T-helper 2 cell treated with Interferon-gamma antibody and Interleukin-4, amounts not matched to agents 100 ng/mL and 5 ng/mL, for 36 hours (primary cell): ENCODE measurements at regions not wholly inside any gene's neighbourhood (a gene's known extent, or its start where the extent isn't known, plus 50 kb on each side); places are given as distances from the start of the nearest gene placed in this dataset.

Experiments
- intact Hi-C: fragments of 100-400 bp; cut with micrococcal nuclease; formaldehyde crosslinking; loops from one replicate; pipeline ENCODE4 v1.15.1; 2023

DNA sequence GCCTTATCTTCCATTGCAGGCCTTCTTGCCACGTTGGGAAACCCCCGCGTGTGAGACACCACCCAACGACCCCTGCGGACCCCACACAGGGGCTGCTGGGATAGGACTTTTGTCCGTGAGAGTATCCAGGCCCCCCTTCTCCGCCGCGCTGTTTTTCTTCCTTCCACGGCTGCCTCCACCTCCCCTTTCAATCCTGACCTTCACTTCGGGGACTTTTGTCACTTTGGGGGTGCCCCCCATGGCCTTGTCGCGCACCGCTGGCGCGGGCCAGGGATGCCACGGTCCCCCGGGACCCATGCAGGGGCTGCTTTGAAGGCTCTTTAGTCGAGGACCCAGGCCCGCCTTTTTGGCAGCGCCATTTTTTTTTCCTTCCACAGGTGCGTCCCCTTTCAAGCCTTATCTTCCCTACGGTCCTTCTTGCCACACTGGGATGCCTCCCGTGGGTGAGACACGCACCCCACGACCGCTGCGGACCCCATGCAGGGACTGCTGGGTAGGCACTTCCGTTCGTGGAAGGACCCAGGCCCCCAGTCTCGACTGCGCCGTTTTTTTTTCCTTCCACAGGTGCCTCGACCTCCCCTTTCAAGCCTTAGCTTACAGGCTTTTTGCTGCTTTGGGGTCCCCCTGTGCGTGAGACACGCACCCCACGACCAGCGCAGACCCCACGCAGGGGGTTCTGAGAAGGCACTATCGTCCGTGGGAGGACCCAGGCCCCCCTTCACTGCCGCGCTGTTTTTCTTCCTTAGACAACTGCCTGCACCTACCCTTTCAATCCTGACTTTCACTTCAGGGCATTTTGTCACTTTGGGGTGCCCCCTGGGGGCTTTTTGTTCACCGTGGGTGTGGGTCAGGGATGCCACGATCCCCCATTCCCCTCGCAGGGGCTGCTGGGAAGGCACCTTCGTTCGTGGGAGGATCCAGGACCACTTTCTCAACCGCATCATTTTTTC is 267.4 kb downstream of the ALG10 start:
- intact Hi-C loops = no loop called here

DNA sequence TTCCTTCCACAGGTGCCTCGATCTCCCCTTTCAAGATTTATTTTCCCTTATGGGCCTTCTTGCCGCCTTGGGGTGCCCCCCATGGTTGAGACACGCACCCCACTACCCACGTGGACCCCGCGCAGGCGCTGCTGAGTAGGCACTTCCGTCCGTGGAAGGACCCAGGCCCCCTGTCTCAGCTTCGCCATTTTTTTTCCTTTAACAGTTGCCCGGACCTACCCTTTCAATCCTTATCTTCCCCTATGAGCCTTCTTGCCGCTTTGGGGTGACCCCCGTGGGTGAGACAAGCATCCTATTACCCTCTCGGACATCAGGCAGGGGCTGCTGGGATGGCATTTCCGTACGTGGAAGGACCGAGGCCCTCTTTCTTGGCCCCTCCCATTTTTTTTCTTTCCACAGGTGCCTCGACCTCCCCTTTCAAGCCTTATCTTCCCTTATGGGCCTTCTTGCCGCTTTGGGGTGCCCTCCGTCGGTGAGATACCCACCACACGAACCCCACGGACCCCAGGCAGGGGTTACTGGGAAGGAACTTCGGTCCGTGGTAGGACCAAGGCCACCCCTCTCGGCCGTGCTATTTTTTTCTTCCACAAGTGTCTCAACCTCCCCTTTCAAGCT is 268.2 kb downstream of the ALG10 start:
- intact Hi-C loops = no loop called here

DNA sequence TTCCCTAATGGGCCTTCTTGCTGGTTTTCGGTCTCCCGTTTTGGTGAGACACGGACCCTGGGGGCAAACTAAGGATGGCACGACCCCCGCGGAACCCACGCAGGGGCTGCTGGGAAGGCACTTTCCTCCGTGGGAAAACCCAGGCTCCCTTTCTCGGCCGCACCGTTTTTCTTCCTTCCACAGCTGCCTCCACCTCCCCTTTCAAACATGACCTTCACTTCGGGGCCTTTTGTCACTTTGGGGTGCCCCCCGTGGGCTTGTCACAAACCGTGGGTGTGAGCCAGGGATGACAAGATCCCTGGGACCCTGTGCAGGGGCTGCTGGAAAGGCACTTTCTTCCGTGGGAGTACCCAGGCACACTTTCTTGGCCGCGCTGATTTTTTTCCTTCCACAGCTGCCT is 268.7 kb downstream of the ALG10 start:
- intact Hi-C loops = no loop called here

DNA sequence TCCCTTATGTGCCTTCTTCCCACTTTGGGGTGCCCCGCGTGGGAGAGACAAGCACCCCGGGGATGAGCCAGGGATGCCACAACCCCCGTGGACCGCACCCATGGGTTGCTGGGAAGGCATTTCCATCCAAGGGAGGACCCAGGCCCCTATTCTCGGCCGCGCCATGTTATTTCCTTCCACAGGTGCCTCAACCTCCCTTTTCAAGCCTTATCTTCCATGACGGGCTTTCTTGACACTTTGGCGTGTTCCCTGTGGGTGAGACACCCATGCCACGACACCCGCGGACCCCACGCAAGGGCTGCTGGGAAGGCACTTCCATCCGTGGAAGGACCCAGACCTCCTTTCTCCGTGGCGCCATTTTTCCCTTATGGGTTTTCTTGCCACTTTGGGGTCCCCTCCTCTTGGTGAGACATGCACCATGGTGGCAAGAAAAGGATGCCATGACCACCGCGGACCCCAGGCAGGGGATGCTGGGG is 269.2 kb downstream of the ALG10 start:
- intact Hi-C loops = no loop called here

DNA sequence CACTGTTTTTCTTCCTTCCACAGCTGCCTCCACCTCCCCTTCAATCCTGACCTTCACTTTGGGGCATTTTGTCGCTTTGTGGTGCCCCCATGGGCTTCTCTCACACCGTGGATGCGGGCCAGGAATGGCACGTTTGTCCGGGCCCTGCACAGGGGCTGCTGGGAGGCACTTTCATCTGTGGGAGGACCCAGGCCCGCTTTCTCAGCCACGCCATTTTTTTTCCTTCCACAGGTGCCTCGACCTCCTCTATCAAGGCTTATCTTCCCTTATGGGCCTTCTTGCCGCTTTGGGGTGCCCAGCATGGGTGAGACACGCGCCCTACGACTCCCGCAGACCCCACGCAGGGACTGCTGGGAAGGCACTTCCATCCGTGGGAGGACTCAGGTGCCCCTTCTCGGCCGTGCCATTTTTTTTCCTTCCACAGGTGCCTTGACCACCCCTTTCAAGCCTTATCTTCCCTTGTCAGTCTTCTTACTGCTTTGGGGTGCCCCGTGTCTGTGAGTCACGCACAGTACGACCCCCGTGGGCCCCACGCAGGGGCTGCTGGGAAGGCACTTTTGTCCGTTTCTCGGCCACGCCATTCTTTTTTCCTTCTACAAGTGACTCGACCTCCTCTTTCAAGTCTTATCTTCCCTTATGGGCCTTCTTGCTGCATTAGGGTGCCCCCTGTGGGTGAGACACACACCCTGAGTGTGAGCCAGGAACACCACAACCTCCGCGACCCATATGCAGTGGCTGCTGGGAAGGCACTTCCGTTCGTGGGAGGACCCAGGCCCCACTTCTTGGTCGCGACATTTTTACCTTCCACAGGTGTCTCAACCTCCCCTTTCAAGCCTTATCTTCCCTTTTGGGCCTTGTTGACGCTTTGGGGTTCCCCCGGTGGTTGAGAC is 270.7 kb downstream of the ALG10 start:
- intact Hi-C loops = no loop called here

DNA sequence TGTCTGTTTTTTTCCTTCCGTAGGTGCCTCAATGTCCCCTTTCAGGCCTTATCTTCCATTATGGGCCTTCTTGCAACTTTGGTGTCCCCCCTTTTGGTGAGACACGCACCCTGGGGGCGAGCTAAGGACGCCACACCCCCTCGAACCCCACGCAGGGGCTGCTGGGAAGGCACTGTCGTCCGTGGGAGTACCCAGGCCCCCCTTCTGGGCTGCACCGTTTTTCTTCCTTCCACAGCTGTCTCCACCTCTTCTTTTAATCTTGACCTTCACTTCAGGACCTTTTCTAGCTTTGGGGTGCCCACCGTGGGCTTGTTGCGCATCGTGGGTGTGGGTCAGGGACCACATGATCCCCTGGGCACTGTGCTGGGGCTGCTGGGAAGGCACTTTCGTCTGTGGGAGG is 271.8 kb downstream of the ALG10 start:
- intact Hi-C loops = no loop called here

DNA sequence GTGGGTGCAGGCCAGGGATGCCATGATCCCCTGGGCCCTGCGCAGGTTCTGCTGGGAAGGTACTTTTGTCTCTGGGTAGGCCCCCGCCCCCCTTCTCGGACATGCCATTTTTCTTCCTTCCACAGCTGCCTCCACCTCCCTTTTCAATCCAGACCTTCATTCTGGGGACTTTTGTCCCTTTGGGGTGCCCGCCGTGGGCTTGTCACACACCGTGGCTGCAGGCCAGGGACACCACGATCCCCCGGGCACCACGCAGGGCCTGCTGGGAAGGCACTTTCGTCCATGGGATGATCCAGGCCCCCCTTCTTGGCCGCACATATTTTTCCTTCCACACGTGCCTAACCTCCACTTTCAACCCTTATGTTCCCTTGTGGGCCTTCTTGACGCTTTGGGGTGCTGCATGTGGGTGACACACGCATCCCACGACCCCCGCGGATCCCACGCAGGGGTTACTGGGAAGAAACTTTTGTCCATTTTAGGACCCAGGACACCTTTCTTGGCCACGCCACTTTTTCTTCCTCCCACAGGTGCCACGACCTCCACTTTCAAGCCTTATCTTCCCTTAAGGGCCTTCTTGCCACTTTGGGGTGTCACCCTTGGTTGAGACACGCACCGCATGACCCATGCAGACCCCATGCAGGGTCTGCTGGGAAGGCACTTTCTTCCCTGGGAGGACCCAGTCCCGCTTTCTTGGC is 272.5 kb downstream of the ALG10 start:
- intact Hi-C loops = no loop called here

DNA sequence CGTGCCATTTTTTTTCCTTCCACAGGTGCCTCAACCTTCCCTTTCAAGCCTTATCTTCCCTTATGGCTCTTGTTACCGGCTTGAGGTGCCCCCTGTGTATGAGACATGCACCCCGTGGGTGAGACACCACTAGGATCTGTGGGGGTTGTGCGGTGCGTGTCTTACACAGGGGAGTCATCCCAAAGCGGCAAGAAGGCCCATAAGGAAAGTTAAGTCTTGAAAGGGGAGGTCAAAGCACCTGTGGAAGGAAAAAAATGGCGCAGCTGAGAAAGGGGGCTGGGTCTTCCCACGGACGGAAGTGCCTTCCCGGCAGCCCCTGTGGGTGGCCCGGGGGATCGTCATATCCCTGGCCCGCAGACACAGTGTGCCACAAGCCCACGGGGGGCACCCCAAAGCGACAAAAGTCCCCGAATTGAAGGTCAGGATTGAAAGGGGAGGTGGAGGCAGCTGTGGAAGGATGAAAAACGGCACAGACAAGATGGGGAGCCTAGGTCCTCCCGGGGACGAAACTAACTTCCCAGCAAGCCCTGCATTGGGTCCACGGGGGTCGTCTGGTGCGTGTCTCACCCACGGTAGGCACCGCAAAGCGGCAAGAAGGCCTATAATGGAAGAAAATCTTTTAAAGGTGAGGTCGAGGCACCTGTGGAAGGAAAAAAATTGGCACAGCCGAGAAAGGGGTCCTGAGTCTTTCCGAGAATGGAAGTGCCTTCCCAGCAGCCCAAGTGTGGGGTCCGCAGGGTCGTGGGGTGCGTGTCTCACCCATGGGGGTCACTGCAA is 273.3 kb downstream of the ALG10 start:
- intact Hi-C loops = no loop called here

DNA sequence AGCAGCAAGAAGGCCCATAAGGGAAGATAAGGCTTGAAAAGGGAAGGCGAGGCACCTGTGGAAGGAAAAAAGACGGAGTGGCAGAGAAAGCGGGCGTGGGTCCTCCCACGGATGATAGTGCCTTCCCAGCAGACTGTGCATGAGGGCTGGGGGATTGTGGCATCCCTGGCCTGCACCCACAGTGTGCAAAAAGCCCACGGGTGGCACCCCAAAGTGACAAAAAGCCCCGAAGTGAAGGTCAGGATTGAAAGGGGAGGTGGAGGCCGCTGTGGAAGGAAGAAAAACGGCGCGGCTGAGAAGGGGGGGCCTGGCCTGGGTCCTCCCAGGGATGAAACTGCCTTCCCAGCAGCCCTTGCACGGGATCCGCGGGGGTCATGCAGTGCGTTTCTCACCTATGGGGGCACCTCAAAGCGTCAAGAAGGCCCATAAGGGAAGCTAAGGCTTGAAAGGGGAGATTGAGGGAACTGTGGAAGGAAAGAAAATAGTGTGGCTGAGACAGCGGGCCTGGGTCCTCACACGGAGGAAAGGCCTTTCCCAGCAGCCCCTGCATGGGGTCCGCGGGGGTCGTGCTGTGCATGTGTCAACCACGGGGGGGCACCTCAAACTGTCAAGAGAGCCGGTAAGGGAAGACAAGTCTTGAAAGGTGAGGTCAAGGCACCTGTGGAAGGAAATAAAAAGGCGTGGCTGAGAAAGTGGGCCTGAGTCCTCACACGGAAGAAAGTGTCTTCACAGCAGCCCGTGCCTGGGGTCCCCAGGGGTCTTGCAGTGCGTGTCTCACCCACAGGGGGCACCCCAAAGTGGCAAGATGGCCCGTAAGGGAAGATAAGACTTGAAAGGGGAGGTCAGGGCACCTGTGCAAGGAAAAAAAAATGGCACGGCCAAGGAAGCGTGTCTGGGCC is 274.1 kb downstream of the ALG10 start:
- intact Hi-C loops = no loop called here

DNA sequence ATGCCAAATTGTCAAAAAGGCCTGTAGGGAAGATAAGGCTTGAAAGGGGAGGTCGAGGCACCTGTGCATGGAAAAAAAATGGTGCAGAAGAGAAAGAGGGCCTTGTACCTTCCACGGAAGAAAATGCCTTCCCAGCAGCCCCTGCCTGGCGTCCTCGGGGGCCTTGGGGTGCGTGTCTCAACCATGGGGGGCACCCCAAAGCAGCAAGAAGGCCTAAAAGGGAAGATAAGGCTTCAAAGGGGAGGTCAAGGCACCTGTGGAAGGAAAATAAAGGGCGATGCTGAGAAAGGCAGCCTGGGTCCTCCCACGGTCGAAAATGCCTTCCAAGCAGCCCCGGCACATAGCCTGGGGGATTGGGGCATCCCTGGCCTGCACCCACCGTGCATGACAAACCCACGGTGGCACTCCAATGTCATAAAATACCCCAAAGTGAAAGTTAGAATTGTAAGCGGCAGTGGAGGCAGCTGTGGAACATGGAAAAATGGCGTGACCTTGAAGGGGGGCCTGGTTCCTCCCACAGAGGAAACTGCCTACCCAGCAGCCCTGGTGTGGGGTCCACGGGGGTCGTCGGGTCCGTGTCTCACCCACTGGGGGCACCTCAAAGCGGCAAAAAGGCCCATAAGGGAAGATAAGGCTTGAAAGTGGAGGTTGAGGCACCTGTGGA is 275.0 kb downstream of the ALG10 start:
- intact Hi-C loops = no loop called here

DNA sequence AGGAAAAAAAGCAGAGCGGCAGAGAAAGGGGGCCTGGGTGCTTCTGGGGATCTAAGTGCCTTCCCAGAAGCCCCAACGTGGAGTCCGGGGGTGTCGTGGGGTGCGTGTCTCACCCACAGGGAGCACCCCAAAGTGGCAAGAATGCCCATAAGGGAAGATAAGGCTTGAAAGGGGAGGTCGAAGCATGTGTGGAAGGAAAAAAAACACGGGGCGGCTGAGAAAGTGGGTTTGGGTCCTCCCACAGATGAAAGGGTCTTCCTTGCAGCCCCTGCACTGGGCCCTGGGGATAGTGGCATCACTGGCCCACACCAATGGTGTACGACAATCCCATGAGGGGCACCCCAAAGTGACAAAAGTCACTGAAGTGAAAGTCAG is 275.5 kb downstream of the ALG10 start:
- intact Hi-C loops = no loop called here

DNA sequence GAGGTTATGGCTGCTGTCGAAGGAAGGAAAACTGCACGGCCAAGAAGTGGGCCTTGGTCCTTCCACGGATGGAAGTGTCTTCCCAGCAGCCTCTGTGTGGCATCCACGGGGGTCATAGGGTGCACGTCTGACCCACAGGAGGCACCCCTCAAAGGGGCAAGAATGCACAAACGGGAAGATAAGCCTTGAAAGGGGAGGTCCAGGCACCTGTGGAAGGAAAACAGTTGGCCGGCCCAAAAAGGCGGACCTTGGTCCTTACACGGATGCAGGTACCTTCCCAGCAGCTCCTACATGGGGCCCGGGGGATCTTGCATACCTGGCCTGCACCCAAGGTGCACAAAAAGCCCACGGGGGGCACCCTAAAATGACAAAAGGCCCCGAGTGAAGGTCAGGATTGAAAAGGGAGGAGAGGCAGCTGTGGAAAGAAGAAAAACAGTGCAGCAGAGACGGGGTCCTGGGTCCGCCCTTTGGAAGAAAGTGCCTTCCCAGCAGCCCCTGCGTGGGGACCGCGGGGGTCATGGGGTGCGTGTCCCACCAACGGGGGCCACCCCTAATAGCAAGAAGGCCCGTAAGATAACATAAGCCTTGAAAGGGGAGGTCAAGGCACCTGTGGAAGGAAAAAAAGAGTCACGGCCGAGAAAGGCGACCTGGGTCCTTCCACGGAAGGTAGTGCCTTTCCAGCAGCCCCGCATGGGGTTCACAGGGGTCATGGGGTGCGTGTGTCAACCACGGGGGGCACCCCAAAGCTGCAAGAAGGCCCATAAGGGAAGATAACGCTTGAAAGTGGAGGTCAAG is 276.1 kb downstream of the ALG10 start:
- intact Hi-C loops = no loop called here

DNA sequence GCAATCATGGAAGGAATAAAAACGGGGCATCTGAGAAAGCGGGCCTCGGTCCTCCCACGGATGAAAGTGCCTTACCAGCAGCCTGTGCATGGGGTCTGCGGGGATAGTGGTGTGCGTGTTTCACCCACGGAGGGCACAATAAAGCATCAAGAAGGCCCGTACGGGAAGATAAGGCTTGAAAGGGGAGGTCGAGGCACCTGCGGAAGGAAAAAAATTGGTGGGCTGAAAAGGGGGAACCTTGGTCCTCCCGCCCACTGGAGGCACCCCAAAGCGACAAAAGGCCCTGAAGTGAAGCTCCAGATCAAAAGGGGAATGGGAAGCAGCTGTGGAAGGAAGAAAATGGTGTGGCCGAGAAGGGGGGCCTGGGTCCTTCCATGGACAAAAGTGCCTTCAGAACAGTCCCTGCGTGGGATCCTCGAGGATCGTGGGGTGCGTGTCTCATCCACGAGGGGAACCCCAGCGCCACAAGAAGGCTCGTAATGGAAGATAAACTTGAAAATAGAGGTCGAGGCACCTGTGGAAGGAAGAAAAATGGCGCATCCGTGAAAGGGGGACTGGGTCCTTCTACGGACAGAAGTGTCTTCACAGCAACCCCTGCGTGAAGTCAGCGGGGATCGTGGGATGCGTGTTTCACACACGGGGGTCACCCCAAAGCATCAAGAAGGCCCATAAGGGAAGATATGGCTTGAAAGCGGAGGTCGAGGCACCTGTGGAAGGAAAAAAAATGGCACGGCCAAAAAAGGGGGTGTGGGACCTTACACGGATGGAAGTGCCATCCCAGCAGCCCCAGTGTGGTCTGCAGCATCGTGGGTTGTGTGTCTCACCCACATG is 276.9 kb downstream of the ALG10 start:
- intact Hi-C loops = no loop called here

DNA sequence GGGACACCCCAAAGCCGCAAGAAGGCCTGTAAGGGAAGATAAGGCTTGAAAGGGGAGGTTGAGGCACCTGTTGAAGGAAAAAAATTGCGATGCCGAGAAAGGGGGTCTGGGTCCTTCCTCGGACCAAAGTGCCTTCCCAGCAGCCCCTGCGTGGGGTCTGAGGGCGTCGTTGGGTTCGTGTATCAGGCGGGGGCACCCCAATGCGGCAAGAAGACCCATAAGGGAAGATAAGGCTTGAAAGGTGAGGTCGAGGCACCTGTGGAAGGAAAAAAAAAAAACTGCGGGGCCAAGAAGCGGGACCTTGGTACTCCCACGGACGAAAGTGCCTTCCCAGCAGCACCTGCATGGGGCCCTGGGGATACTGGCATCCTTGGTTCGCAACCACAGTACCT is 277.5 kb downstream of the ALG10 start:
- intact Hi-C loops = no loop called here

DNA sequence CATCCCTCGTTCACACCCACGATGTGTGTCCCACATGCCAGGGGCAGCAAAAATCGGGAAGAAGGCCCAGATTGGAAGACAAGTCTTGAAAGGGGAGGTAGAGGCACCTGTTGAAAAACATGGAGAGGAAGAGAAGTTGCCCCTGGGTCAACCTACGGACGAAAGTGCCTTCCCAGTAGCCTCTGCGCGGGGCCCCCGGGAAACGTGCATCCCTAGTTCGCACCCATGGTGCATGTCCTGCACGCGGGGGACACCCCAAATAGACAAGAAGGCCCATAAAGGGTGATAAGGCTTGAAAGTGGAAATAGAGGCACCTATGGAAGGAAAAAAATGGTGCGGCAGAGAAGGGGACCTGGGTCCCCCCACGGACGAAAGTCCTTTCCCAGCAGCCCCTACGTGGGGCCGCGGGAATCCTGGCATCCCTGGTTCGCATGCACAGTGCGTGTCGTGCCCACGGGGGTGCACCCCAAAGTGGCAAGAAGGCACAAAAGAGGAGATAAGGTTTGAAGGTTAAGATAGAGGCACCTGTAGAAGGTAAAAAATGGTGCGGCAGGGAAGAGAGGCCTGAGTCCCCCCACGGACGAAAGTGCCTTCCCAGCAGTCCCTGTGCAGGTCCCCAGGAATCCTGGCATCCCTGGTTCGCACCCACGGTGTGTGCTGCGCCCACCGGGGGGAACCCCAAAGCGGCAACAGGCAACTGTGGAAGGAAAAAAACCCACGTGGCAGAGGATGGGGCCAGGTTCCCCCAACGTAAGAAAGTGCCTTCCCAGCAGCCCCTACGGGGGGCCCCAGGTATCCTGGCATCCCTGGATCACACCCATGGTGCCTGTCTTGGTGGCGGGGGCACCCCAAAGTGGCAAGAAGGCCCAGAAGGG is 278.3 kb downstream of the ALG10 start:
- intact Hi-C loops = no loop called here
